ENCODE measurements at regions not wholly inside any gene's neighbourhood (a gene's known extent, or its start where the extent isn't known, plus 50 kb on each side); places are given as distances from the start of the nearest gene placed in this dataset.

GRCh38 chr11:127203490-127203889 lies 202.9 kb upstream of the KIRREL3 start:
- no peak for DNase-seq (ENCODE audit: low read depth in 1 of 2, low spot score in 1 of 2)

- DNase-seq (ENCODE audit: low read depth in 1 of 2, low spot score in 1 of 2) = no peak
Observed at GRCh38 chr11:127202105-127202504, 201.5 kb upstream of the KIRREL3 start.

GRCh38 chr11:127199306-127199801 lies 198.8 kb upstream of the KIRREL3 start:
- no peak for DNase-seq (ENCODE audit: low read depth in 1 of 2, low spot score in 1 of 2)

- DNase-seq (ENCODE audit: low read depth in 1 of 2, low spot score in 1 of 2) = no peak
Observed at GRCh38 chr11:127195501-127196120, 195.0 kb upstream of the KIRREL3 start.

- no peak for DNase-seq (ENCODE audit: low read depth in 1 of 2, low spot score in 1 of 2)
Observed at GRCh38 chr11:127194521-127194920, 194.0 kb upstream of the KIRREL3 start.

GRCh38 chr11:127193950-127194349 lies 193.4 kb upstream of the KIRREL3 start:
- no peak for DNase-seq (ENCODE audit: low read depth in 1 of 2, low spot score in 1 of 2)

GRCh38 chr11:127191689-127192088 lies 191.1 kb upstream of the KIRREL3 start:
- no peak for DNase-seq (ENCODE audit: low read depth in 1 of 2, low spot score in 1 of 2)

GRCh38 chr11:127191261-127191660 lies 190.7 kb upstream of the KIRREL3 start:
- DNase-seq (ENCODE audit: low read depth in 1 of 2, low spot score in 1 of 2) = no peak

- DNase-seq (ENCODE audit: low read depth in 1 of 2, low spot score in 1 of 2) = no peak
Observed at GRCh38 chr11:127182586-127183203, 182.1 kb upstream of the KIRREL3 start.

GRCh38 chr11:127157225-127157624 lies 156.7 kb upstream of the KIRREL3 start:
- DNase-seq (ENCODE audit: low read depth in 1 of 2, low spot score in 1 of 2) = no peak

GRCh38 chr11:127149410-127149809 lies 148.8 kb upstream of the KIRREL3 start:
- no peak for DNase-seq (ENCODE audit: low read depth in 1 of 2, low spot score in 1 of 2)

- no peak for DNase-seq (ENCODE audit: low read depth in 1 of 2, low spot score in 1 of 2)
Observed at GRCh38 chr11:127143251-127143650, 142.7 kb upstream of the KIRREL3 start.

GRCh38 chr11:127138613-127139012 lies 138.0 kb upstream of the KIRREL3 start:
- no peak for DNase-seq (ENCODE audit: low read depth in 1 of 2, low spot score in 1 of 2)

GRCh38 chr11:127137771-127138280 lies 137.3 kb upstream of the KIRREL3 start:
- DNase-seq (ENCODE audit: low read depth in 1 of 2, low spot score in 1 of 2) = no peak

- DNase-seq (ENCODE audit: low read depth in 1 of 2, low spot score in 1 of 2) = no peak
Observed at GRCh38 chr11:127136438-127136837, 135.9 kb upstream of the KIRREL3 start.

GRCh38 chr11:127135256-127135655 lies 134.7 kb upstream of the KIRREL3 start:
- no peak for DNase-seq (ENCODE audit: low read depth in 1 of 2, low spot score in 1 of 2)

GRCh38 chr11:127133061-127133460 lies 132.5 kb upstream of the KIRREL3 start:
- no peak for DNase-seq (ENCODE audit: low read depth in 1 of 2, low spot score in 1 of 2)

- DNase-seq (ENCODE audit: low read depth in 1 of 2, low spot score in 1 of 2) = no peak
Observed at GRCh38 chr11:127130321-127130720, 129.8 kb upstream of the KIRREL3 start.

GRCh38 chr11:127126986-127127385 lies 126.4 kb upstream of the KIRREL3 start:
- DNase-seq (ENCODE audit: low read depth in 1 of 2, low spot score in 1 of 2) = no peak

- no peak for DNase-seq (ENCODE audit: low read depth in 1 of 2, low spot score in 1 of 2)
Observed at GRCh38 chr11:127119356-127119755, 118.8 kb upstream of the KIRREL3 start.

- no peak for DNase-seq (ENCODE audit: low read depth in 1 of 2, low spot score in 1 of 2)
Observed at GRCh38 chr11:127118811-127119210, 118.2 kb upstream of the KIRREL3 start.

- no peak for DNase-seq (ENCODE audit: low read depth in 1 of 2, low spot score in 1 of 2)
Observed at GRCh38 chr11:127117231-127117739, 116.7 kb upstream of the KIRREL3 start.

Data from stimulated activated CD4-positive, alpha-beta T cell treated with anti-CD3 and anti-CD28 coated beads, Interleukin-15, amount 100 ng/mL, for 1 hour (primary cell).